H9 (cell line): ENCODE measurements at regions not wholly inside any gene's neighbourhood (a gene's known extent, or its start where the extent isn't known, plus 50 kb on each side); places are given as distances from the start of the nearest gene placed in this dataset.

Experiments
- DNase-seq: peaks from one replicate; pipeline ENCODE4 v3.0.0-alpha.2; 2017
- H2AFZ ChIP-seq: one replicate; pipeline ENCODE4 v1.6.1; 2013; ENCODE audit warnings: mild to moderate bottlenecking, low read length, control low read depth, moderate library complexity
- H2AK5ac ChIP-seq: 2 replicates; pipeline ENCODE4 v1.6.1; 2013; ENCODE audit warnings: low read length, control low read depth, mixed read lengths; ENCODE audit not compliant: insufficient read length
- H2BK120ac ChIP-seq: one replicate; pipeline ENCODE4 v1.6.1; 2013; ENCODE audit warnings: low read depth, mild to moderate bottlenecking, low read length, control low read depth, inconsistent platforms; ENCODE audit not compliant: poor library complexity, severe bottlenecking
- H2BK12ac ChIP-seq: 2 replicates; pipeline ENCODE4 v1.6.1; 2013; ENCODE audit warnings: low read length, control low read depth, mixed read lengths, low read depth; ENCODE audit not compliant: insufficient read length
- H2BK15ac ChIP-seq: 2 replicates; pipeline ENCODE4 v1.6.1; 2013; ENCODE audit warnings: low read depth, low read length, control low read depth
- H2BK20ac ChIP-seq: one replicate; pipeline ENCODE4 v1.6.1; 2013; ENCODE audit warnings: low read depth, mild to moderate bottlenecking, low read length, control low read depth, inconsistent platforms; ENCODE audit not compliant: poor library complexity, severe bottlenecking
- H2BK5ac ChIP-seq: 2 replicates; pipeline ENCODE4 v1.6.1; 2013; ENCODE audit warnings: low read length, control low read depth, mixed read lengths; ENCODE audit not compliant: insufficient read length
- H3K14ac ChIP-seq: 2 replicates; pipeline ENCODE4 v1.6.1; 2013; ENCODE audit warnings: low read length, control low read depth; ENCODE audit not compliant: insufficient read depth
- H3K18ac ChIP-seq: 2 replicates; pipeline ENCODE4 v1.6.1; 2013; ENCODE audit warnings: low read depth, mild to moderate bottlenecking, mixed read lengths, low read length, control low read depth; ENCODE audit not compliant: insufficient read length
- H3K23ac ChIP-seq: 2 replicates; pipeline ENCODE4 v1.6.1; 2013; ENCODE audit warnings: low read length, control low read depth, mixed read lengths, low read depth; ENCODE audit not compliant: insufficient read length
- H3K23me2 ChIP-seq: 2 replicates; pipeline ENCODE4 v1.6.1; 2013; ENCODE audit warnings: low read depth, mild to moderate bottlenecking, mixed read lengths, low read length, control low read depth; ENCODE audit not compliant: insufficient read length, poor library complexity, severe bottlenecking
- H3K27ac ChIP-seq: 2 replicates; pipeline ENCODE4 v1.5.1; 2013; ENCODE audit warnings: low read length, control low read depth, mixed read lengths, low read depth; ENCODE audit not compliant: insufficient read length
- H3K27me3 ChIP-seq: 2 replicates; pipeline ENCODE4 v1.6.1; 2013; ENCODE audit warnings: low read length, control low read depth, inconsistent platforms; ENCODE audit not compliant: insufficient read depth
- H3K4ac ChIP-seq: 2 replicates; pipeline ENCODE4 v1.6.1; 2013; ENCODE audit warnings: low read depth, mild to moderate bottlenecking, control low read depth, inconsistent platforms, low read length, moderate library complexity
- H3K4me1 ChIP-seq: 2 replicates; pipeline ENCODE4 v1.6.1; 2013; ENCODE audit warnings: low read length, control low read depth, inconsistent platforms; ENCODE audit not compliant: insufficient read depth
- H3K4me2 ChIP-seq: 2 replicates; pipeline ENCODE4 v1.6.1; 2013; ENCODE audit warnings: low read length, control low read depth, mixed read lengths; ENCODE audit not compliant: insufficient read length, insufficient read depth
- H3K56ac ChIP-seq: 2 replicates; pipeline ENCODE4 v1.6.1; 2013; ENCODE audit warnings: low read depth, mild to moderate bottlenecking, mixed read lengths, low read length, control low read depth; ENCODE audit not compliant: insufficient read length
- H3K79me1 ChIP-seq: 2 replicates; pipeline ENCODE4 v1.6.1; 2013; ENCODE audit warnings: low read depth, mild to moderate bottlenecking, moderate library complexity, low read length, control low read depth, inconsistent platforms; ENCODE audit not compliant: insufficient read depth, poor library complexity, severe bottlenecking
- H3K79me2 ChIP-seq: 2 replicates; pipeline ENCODE4 v1.6.1; 2013; ENCODE audit warnings: low read length, control low read depth, inconsistent platforms; ENCODE audit not compliant: insufficient read depth
- H3K9ac ChIP-seq: 2 replicates; pipeline ENCODE4 v1.6.1; 2013; ENCODE audit warnings: low read length, control low read depth, mixed read lengths; ENCODE audit not compliant: insufficient read length; ENCODE audit errors: extremely low read depth
- H3K9me3 ChIP-seq: one replicate; pipeline ENCODE4 v1.6.1; 2013; ENCODE audit warnings: low read depth, low read length, inconsistent platforms; ENCODE audit not compliant: control insufficient read depth
- H3T11ph ChIP-seq: one replicate; pipeline ENCODE4 v1.6.1; 2013; ENCODE audit warnings: mild to moderate bottlenecking, low read length, control low read depth, inconsistent platforms
- H4K20me1 ChIP-seq: one replicate; pipeline ENCODE4 v1.6.1; 2013; ENCODE audit not compliant: control insufficient read depth, insufficient read length, insufficient read depth
- H4K5ac ChIP-seq: 2 replicates; pipeline ENCODE4 v1.6.1; 2013; ENCODE audit warnings: low read depth, mild to moderate bottlenecking, mixed read lengths, low read length, control low read depth; ENCODE audit not compliant: insufficient read length
- H4K8ac ChIP-seq: replicated peaks from 2 replicates; pipeline ENCODE4 v1.6.1; 2013; ENCODE audit warnings: low read length, control low read depth, mixed read lengths, low read depth; ENCODE audit not compliant: insufficient read length
- H4K91ac ChIP-seq: 2 replicates; pipeline ENCODE4 v1.6.1; 2013; ENCODE audit warnings: low read depth, mild to moderate bottlenecking, moderate library complexity, mixed read lengths, low read length, control low read depth; ENCODE audit not compliant: insufficient read length
- H3K27ac Mint-ChIP-seq, 3 experiments: 2 replicates in 2 of 3; 3 replicates in 1 of 3; pipeline ENCODE4 v1.8.0; 2020 to 2021; ENCODE audit warnings: mixed read lengths in 3 of 3, mild to moderate bottlenecking in 1 of 3, moderate library complexity in 1 of 3
- H3K27me3 Mint-ChIP-seq: 2 replicates; pipeline ENCODE4 v1.8.0; 2021; ENCODE audit warnings: low read depth, mild to moderate bottlenecking, moderate library complexity, mixed read lengths
- H3K36me3 Mint-ChIP-seq, 3 experiments: 2 replicates in 2 of 3; 3 replicates in 1 of 3; pipeline ENCODE4 v1.8.0; 2020 to 2021; ENCODE audit warnings: low read depth in 3 of 3, mixed read lengths in 3 of 3; ENCODE audit not compliant: insufficient read depth in 1 of 3
- H3K4me1 Mint-ChIP-seq, 2 experiments: 2 replicates each; pipeline ENCODE4 v1.8.0; 2020; ENCODE audit warnings: mixed read lengths in 2 of 2
- H3K4me3 Mint-ChIP-seq, 2 experiments: 2 replicates in 1 of 2; 3 replicates in 1 of 2; pipeline ENCODE4 v1.8.0; 2020 to 2021; ENCODE audit warnings: mild to moderate bottlenecking in 2 of 2, mixed read lengths in 2 of 2, moderate library complexity in 1 of 2
- H3K9me3 Mint-ChIP-seq, 2 experiments: 2 replicates in 1 of 2; 3 replicates in 1 of 2; pipeline ENCODE4 v1.8.0; 2020; ENCODE audit warnings: mild to moderate bottlenecking in 2 of 2, mixed read lengths in 2 of 2, moderate library complexity in 1 of 2
- WGBS: extraction: QIAGEN DNeasy Blood & Tissue Kit; methylation state at CpG from one replicate; pipeline ENCODE4 v1.1.7; 2013; ENCODE audit warnings: missing lambda C conversion rate, low lambda C conversion rate, mixed read lengths; ENCODE audit not compliant: insufficient read length; ENCODE audit errors: extremely low coverage; 5-methylcytosine and 5-hydroxymethylcytosine counted together
- TF ChIP-seq, protein P1 (sequence below): fragments of 200-600 bp; sonication (generic); conservative IDR thresholded peaks from 3 replicates; pipeline ENCODE4 v1.8.0; 2021; ENCODE audit warnings: antibody characterized with exemption, mild to moderate bottlenecking

- Histone ChIP-seq H2BK15ac (no peak overlapping the region), H2BK120ac (no peak overlapping the region), H3K23me2 (no peaks in the 10 kb centered on the region), H3K56ac (no peak overlapping the region), H2BK5ac (no peak overlapping the region), H2AK5ac (no peak overlapping the region), H3K79me2 (no peaks in the 10 kb centered on the region), H2BK20ac (no peak overlapping the region), H3K79me1 (no peaks in the 10 kb centered on the region), H3K9me3 (no peaks in the 10 kb centered on the region), H3K4ac (no peak overlapping the region), H2AFZ (no peak overlapping the region), H4K91ac (no peak overlapping the region), H4K8ac (no peak overlapping the region), H3T11ph (no peak overlapping the region), H3K9ac (no peak overlapping the region), H4K5ac (no peak overlapping the region), H3K27ac (no peak overlapping the region), H3K14ac (no peak overlapping the region), H3K4me2 (no peak overlapping the region), H3K27me3 (no peaks in the 10 kb centered on the region), H3K23ac (no peak overlapping the region), H4K20me1 (no peaks in the 10 kb centered on the region), H3K18ac (no peak overlapping the region), H3K4me1 (no peaks in the 10 kb centered on the region), H2BK12ac (no peak overlapping the region)
- WGBS: no CpG with 5 or more reads among the region's 5 CpGs
- DNase-seq: no peak
- H3K4me1 Mint-ChIP-seq: peaks cover 3 to 4% of the 10 kb centered on the region in 2 experiments; a peak in 3 of 4 replicates
- H3K36me3 Mint-ChIP-seq: peaks cover 0 to 5% (median 0%) of the 10 kb centered on the region in 3 experiments; a peak in 2 of 7 replicates
- TF ChIP-seq, protein P1, sequence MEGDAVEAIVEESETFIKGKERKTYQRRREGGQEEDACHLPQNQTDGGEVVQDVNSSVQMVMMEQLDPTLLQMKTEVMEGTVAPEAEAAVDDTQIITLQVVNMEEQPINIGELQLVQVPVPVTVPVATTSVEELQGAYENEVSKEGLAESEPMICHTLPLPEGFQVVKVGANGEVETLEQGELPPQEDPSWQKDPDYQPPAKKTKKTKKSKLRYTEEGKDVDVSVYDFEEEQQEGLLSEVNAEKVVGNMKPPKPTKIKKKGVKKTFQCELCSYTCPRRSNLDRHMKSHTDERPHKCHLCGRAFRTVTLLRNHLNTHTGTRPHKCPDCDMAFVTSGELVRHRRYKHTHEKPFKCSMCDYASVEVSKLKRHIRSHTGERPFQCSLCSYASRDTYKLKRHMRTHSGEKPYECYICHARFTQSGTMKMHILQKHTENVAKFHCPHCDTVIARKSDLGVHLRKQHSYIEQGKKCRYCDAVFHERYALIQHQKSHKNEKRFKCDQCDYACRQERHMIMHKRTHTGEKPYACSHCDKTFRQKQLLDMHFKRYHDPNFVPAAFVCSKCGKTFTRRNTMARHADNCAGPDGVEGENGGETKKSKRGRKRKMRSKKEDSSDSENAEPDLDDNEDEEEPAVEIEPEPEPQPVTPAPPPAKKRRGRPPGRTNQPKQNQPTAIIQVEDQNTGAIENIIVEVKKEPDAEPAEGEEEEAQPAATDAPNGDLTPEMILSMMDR: no peak
- H3K4me3 Mint-ChIP-seq: no peak overlapping the region
- no peaks in the 10 kb centered on the region for H3K27me3 Mint-ChIP-seq
- no peak overlapping the region for H3K27ac Mint-ChIP-seq
- H3K9me3 Mint-ChIP-seq: no peaks in the 10 kb centered on the region; a peak in 1 of 5 replicates
Measured at GRCh38 chr5:20524991-20525529, 537.1 kb upstream of the CDH18 start.
